HEK293 (cell line): ENCODE measurements at regions not wholly inside any gene's neighbourhood (a gene's known extent, or its start where the extent isn't known, plus 50 kb on each side); places are given as distances from the start of the nearest gene placed in this dataset.

Experiments used
- CTCF ChIA-PET: fragments of 350-600 bp; formaldehyde crosslinking; extraction: SDS; loops from one replicate; lab custom pipeline; 2021; ENCODE audit warnings: antibody characterized with exemption; lab: Yijun Ruan, JAX
- POLR2A ChIA-PET: fragments of 300-600 bp; formaldehyde crosslinking; extraction: SDS; loops from one replicate; lab custom pipeline; 2020; ENCODE audit warnings: antibody characterized with exemption, inconsistent platforms; lab: Yijun Ruan, JAX
- H3K27ac ChIP-seq: fragments of 200-500 bp; sonication (Bioruptor generic); 2 replicates; pipeline ENCODE4 v1.5.1; 2014; ENCODE audit warnings: low read depth, low read length, control low read depth, inconsistent platforms; ENCODE audit errors: extremely low read depth
- H3K36me3 ChIP-seq, 2 experiments: fragments of 200-500 bp in 1 of 2; sonication (Bioruptor generic) in 1 of 2; 1 replicate in 1 of 2; 2 replicates in 1 of 2; pipeline ENCODE4 v1.5.1; 2014 to 2017; ENCODE audit warnings: inconsistent platforms in 2 of 2, low read length in 2 of 2; ENCODE audit not compliant: control insufficient read depth in 2 of 2, insufficient read depth in 1 of 2
- H3K4me1 ChIP-seq: fragments of 200-500 bp; sonication (Bioruptor generic); 2 replicates; pipeline ENCODE4 v1.5.1; 2014; ENCODE audit warnings: mild to moderate bottlenecking, low read length, inconsistent platforms; ENCODE audit not compliant: control insufficient read depth, insufficient read depth
- H3K4me3 ChIP-seq: 2 replicates; pipeline ENCODE4 v1.5.1; 2011; ENCODE audit warnings: low read depth, mild to moderate bottlenecking, control low read depth, low read length, moderate library complexity
- H3K9me3 ChIP-seq: fragments of 200-500 bp; sonication (Bioruptor generic); 2 replicates; pipeline ENCODE4 v1.5.1; 2014; ENCODE audit warnings: low read depth, low read length, inconsistent platforms; ENCODE audit not compliant: control insufficient read depth, insufficient read depth
- FEZF1 ChIP-seq: fragments of 450-650 bp; formaldehyde crosslinking; IDR thresholded peaks from 2 replicates; pipeline ENCODE4 v1.5.1; 2016; ENCODE audit warnings: missing biosample characterization, missing genetic modification characterization
- HOXD13 ChIP-seq: sonication (generic); formaldehyde crosslinking; IDR thresholded peaks from 2 replicates; pipeline ENCODE4 v1.8.0; 2022; ENCODE audit warnings: missing genetic modification reagents, borderline replicate concordance
- KLF10 ChIP-seq: fragments of 450-650 bp; IDR thresholded peaks from 2 replicates; pipeline ENCODE4 v1.5.1; 2018; ENCODE audit warnings: missing biosample characterization, mild to moderate bottlenecking, missing genetic modification characterization
- MEIS1 ChIP-seq: sonication (generic); formaldehyde crosslinking; IDR thresholded peaks from 2 replicates; pipeline ENCODE4 v1.8.1; 2022; ENCODE audit warnings: missing genetic modification reagents, mild to moderate bottlenecking, borderline replicate concordance
- SALL2 ChIP-seq: fragments of 450-650 bp; formaldehyde crosslinking; IDR thresholded peaks from 2 replicates; pipeline ENCODE4 v1.5.0; 2017; ENCODE audit warnings: missing biosample characterization, mild to moderate bottlenecking, missing genetic modification characterization, borderline replicate concordance
- TRIM28 ChIP-seq: IDR thresholded peaks from 2 replicates; pipeline ENCODE4 v1.6.1; 2011; ENCODE audit warnings: low read length, control low read depth, borderline replicate concordance
- ZBTB1 ChIP-seq: fragments of 450-650 bp; formaldehyde crosslinking; IDR thresholded peaks from 2 replicates; pipeline ENCODE4 v1.5.1; 2016; ENCODE audit warnings: missing biosample characterization, missing genetic modification characterization
- ZBTB7A ChIP-seq: fragments of 450-650 bp; formaldehyde crosslinking; IDR thresholded peaks from 2 replicates; pipeline ENCODE4 v1.5.1; 2016; ENCODE audit warnings: low read depth, missing biosample characterization, missing genetic modification characterization
- ZFP37 ChIP-seq: fragments of 450-650 bp; formaldehyde crosslinking; IDR thresholded peaks from 2 replicates; pipeline ENCODE4 v1.5.1; 2016; ENCODE audit warnings: missing biosample characterization, missing genetic modification characterization
- ZNF112 ChIP-seq: fragments of 450-650 bp; formaldehyde crosslinking; IDR thresholded peaks from 2 replicates; pipeline ENCODE4 v1.5.0; 2017; ENCODE audit warnings: missing biosample characterization, missing genetic modification characterization
- ZNF114 ChIP-seq: fragments of 450-650 bp; formaldehyde crosslinking; IDR thresholded peaks from 2 replicates; pipeline ENCODE4 v1.5.0; 2017; ENCODE audit warnings: missing biosample characterization, missing genetic modification characterization
- ZNF140 ChIP-seq: fragments of 450-650 bp; formaldehyde crosslinking; IDR thresholded peaks from 2 replicates; pipeline ENCODE4 v1.5.1; 2016; ENCODE audit warnings: missing biosample characterization, missing genetic modification characterization
- ZNF157 ChIP-seq: fragments of 450-650 bp; formaldehyde crosslinking; IDR thresholded peaks from 2 replicates; pipeline ENCODE4 v1.5.1; 2016; ENCODE audit warnings: missing biosample characterization, missing genetic modification characterization
- ZNF184 ChIP-seq: fragments of 450-650 bp; IDR thresholded peaks from 2 replicates; pipeline ENCODE4 v1.5.1; 2018; ENCODE audit warnings: missing biosample characterization, mild to moderate bottlenecking, missing genetic modification characterization
- ZNF571 ChIP-seq: fragments of 450-650 bp; formaldehyde crosslinking; IDR thresholded peaks from 2 replicates; pipeline ENCODE4 v1.5.0; 2017; ENCODE audit warnings: missing biosample characterization, missing genetic modification characterization
- ZNF596 ChIP-seq: fragments of 450-650 bp; IDR thresholded peaks from 2 replicates; pipeline ENCODE4 v1.5.0; 2018; ENCODE audit warnings: missing biosample characterization, mild to moderate bottlenecking, missing genetic modification characterization, moderate library complexity
- ZNF701 ChIP-seq: fragments of 450-650 bp; formaldehyde crosslinking; IDR thresholded peaks from 2 replicates; pipeline ENCODE4 v1.5.1; 2016; ENCODE audit warnings: missing biosample characterization, missing genetic modification characterization
- ZNF791 ChIP-seq: fragments of 450-650 bp; formaldehyde crosslinking; IDR thresholded peaks from 2 replicates; pipeline ENCODE4 v1.5.1; 2016; ENCODE audit warnings: missing biosample characterization, missing genetic modification characterization
- ZSCAN23 ChIP-seq: fragments of 450-650 bp; formaldehyde crosslinking; IDR thresholded peaks from 2 replicates; pipeline ENCODE4 v1.5.1; 2016; ENCODE audit warnings: missing biosample characterization, missing genetic modification characterization
- TF ChIP-seq, protein P1 (sequence below): sonication (generic); formaldehyde crosslinking; IDR thresholded peaks from 2 replicates; pipeline ENCODE4 v1.8.1; 2022; ENCODE audit warnings: mild to moderate bottlenecking, moderate library complexity, missing genetic modification reagents
- TF ChIP-seq, protein P2 (sequence below): fragments of 450-650 bp; formaldehyde crosslinking; conservative IDR thresholded peaks from 2 replicates; pipeline ENCODE4 v1.5.1; 2016; ENCODE audit warnings: low read depth, missing biosample characterization, missing genetic modification characterization

DNA sequence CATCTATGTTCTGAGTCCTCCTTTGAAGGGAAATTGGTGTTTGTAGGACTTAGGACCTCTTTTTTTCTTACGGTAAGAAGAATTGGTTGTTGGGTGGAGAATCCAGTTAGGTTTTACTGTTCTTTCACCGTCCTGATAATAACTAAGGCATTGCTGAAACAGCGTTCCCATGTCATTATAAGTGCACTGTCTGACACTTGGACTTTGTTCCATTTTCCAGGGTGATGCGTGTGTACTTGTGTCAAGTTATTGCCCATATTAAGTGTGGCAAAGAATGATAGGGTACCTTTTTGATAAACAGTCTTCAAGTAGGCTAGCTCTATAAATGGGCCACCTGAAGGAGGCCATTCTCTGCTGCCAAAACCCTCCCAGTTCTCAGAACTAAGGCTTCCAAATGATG lies 119.7 kb downstream of the AASDH start:
- CTCF ChIA-PET = no interaction called here

DNA sequence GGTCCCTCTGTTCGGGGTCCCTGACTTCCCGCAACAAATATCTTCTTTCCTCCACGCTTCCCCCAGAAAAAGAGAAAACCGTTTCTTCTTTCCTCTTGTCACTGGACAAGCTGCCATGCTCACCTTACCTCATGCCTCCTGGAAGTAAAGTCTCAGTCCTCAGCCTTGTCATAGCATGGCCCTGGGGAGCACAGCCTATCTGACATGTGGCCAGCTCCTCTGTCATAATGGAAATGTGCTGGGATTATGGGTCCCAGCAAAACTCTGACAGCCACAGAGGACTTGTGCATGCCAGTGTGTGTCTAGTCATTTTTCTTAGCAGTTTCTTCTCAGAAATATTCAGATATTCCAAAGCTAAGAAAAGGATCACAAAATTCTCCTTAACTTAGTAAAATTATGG lies 122.4 kb downstream of the AASDH start:
- H3K27ac ChIP-seq = no peak overlapping the region
- TF ChIP-seq FEZF1 = no peak
- TF ChIP-seq ZNF701 (tag by site-specific recombination) = no peak
- no peak for TF ChIP-seq ZNF157 (tag by site-specific recombination)
- no peak for TF ChIP-seq ZSCAN23
- TF ChIP-seq KLF10 (tag by site-specific recombination) = no peak
- TF ChIP-seq ZBTB1 (tag by site-specific recombination) = no peak
- TF ChIP-seq TRIM28 = no peak
- TF ChIP-seq ZFP37 (tag by site-specific recombination) = no peak
- TF ChIP-seq SALL2 (tag by site-specific recombination) = no peak
- TF ChIP-seq ZNF114 = no peak

More for the DNA sequence above, 119.7 kb downstream of the AASDH start:
- POLR2A ChIA-PET = no interaction called here
- H3K36me3 ChIP-seq = no peaks in the 10 kb centered on the region
- no peaks in the 10 kb centered on the region for H3K4me1 ChIP-seq
- H3K27ac ChIP-seq = no peak overlapping the region
- H3K4me3 ChIP-seq = no peak overlapping the region
- TF ChIP-seq ZNF112 (tag by site-specific recombination) = no peak
- no peaks in the 10 kb centered on the region for H3K9me3 ChIP-seq

DNA sequence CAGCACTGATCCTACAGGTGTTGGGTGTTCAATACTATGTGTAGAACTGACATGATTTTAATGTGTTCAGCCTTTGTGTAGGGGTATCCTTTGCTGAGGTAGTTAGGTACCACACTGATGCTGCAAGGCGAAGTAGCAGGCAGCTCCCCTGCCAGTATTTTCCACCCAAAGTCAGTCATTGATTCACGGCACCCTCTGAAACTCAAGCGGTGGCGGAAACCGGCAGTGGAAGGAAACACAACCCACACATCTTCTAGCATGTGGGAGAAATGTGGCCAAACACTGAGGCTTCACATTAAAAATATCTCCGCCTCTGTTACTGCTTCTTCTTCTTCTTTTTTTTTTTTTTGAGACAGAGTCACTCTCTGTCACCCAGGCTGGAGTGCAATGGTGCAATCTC lies 126.3 kb downstream of the AASDH start:
- Histone ChIP-seq H3K36me3 (no peaks in the 10 kb centered on the region), H3K27ac (no peak overlapping the region), H3K4me3 (no peak overlapping the region), H3K4me1 (no peaks in the 10 kb centered on the region), H3K9me3 (no peaks in the 10 kb centered on the region)
- CTCF ChIA-PET = no interaction called here
- TF ChIP-seq ZNF140 (no peak), HOXD13 (CRISPR knock-in tag) (no peak), ZNF791 (no peak), ZNF596 (no peak), ZNF184 (tag by site-specific recombination) (no peak), ZBTB7A (tag by site-specific recombination) (no peak), MEIS1 (CRISPR knock-in tag) (no peak), ZNF571 (tag by site-specific recombination) (no peak)
- TF ChIP-seq, protein P1, sequence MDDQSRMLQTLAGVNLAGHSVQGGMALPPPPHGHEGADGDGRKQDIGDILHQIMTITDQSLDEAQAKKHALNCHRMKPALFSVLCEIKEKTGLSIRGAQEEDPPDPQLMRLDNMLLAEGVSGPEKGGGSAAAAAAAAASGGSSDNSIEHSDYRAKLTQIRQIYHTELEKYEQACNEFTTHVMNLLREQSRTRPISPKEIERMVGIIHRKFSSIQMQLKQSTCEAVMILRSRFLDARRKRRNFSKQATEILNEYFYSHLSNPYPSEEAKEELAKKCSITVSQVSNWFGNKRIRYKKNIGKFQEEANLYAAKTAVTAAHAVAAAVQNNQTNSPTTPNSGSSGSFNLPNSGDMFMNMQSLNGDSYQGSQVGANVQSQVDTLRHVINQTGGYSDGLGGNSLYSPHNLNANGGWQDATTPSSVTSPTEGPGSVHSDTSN (CRISPR knock-in tag) = no peak
- TF ChIP-seq, protein P2, sequence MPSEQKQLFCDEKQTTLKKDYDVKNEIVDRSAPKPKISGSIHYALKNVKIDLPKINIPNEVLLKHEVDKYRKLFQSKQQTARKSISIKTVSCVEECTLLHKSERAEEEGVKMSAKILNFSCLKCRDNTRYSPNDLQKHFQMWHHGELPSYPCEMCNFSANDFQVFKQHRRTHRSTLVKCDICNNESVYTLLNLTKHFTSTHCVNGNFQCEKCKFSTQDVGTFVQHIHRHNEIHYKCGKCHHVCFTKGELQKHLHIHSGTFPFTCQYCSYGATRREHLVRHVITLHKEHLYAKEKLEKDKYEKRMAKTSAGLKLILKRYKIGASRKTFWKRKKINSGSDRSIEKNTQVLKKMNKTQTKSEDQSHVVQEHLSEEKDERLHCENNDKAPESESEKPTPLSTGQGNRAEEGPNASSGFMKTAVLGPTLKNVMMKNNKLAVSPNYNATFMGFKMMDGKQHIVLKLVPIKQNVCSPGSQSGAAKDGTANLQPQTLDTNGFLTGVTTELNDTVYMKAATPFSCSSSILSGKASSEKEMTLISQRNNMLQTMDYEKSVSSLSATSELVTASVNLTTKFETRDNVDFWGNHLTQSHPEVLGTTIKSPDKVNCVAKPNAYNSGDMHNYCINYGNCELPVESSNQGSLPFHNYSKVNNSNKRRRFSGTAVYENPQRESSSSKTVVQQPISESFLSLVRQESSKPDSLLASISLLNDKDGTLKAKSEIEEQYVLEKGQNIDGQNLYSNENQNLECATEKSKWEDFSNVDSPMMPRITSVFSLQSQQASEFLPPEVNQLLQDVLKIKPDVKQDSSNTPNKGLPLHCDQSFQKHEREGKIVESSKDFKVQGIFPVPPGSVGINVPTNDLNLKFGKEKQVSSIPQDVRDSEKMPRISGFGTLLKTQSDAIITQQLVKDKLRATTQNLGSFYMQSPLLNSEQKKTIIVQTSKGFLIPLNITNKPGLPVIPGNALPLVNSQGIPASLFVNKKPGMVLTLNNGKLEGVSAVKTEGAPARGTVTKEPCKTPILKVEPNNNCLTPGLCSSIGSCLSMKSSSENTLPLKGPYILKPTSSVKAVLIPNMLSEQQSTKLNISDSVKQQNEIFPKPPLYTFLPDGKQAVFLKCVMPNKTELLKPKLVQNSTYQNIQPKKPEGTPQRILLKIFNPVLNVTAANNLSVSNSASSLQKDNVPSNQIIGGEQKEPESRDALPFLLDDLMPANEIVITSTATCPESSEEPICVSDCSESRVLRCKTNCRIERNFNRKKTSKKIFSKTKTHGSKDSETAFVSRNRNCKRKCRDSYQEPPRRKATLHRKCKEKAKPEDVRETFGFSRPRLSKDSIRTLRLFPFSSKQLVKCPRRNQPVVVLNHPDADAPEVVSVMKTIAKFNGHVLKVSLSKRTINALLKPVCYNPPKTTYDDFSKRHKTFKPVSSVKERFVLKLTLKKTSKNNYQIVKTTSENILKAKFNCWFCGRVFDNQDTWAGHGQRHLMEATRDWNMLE (tag by site-specific recombination) = no peak
- POLR2A ChIA-PET = no interaction called here

More for the DNA sequence above, 122.4 kb downstream of the AASDH start:
- no peaks in the 10 kb centered on the region for H3K9me3 ChIP-seq
- H3K4me1 ChIP-seq = no peaks in the 10 kb centered on the region
- ChIA-PET POLR2A (no interaction called here), CTCF (no interaction called here)
- H3K4me3 ChIP-seq = no peak overlapping the region
- no peaks in the 10 kb centered on the region for H3K36me3 ChIP-seq
